Astrocyte (in vitro differentiated cells and primary cell): ENCODE measurements at regions not wholly inside any gene's neighbourhood (a gene's known extent, or its start where the extent isn't known, plus 50 kb on each side); places are given as distances from the start of the nearest gene placed in this dataset.

Experiments
- DNase-seq: peaks from one replicate; pipeline ENCODE4 v3.0.0-alpha.2; 2010; ENCODE audit warnings: low read depth
- FAIRE-seq: peaks from 2 replicates; lab custom pipeline; 2011; peaks lifted over from hg19 to GRCh38; lab: Jason Lieb, UNC
- H2AFZ ChIP-seq: 2 replicates; pipeline ENCODE4 v1.6.0; 2012; ENCODE audit warnings: low read depth, low read length, inconsistent platforms
- H3K27ac ChIP-seq: 2 replicates; pipeline ENCODE4 v1.5.1; 2011; ENCODE audit warnings: low read depth, low read length, inconsistent platforms
- H3K27me3 ChIP-seq: 2 replicates; pipeline ENCODE4 v1.6.0; 2011; ENCODE audit warnings: low read length, inconsistent platforms; ENCODE audit not compliant: insufficient read depth
- H3K36me3 ChIP-seq: 2 replicates; pipeline ENCODE4 v1.5.1; 2011; ENCODE audit warnings: low read length, inconsistent platforms; ENCODE audit not compliant: insufficient read depth
- H3K4me1 ChIP-seq: 2 replicates; pipeline ENCODE4 v1.5.1; 2011; ENCODE audit warnings: low read length, inconsistent platforms; ENCODE audit not compliant: insufficient read depth
- H3K4me2 ChIP-seq: 2 replicates; pipeline ENCODE4 v1.6.0; 2012; ENCODE audit warnings: low read length, inconsistent platforms
- H3K4me3 ChIP-seq: 2 replicates; pipeline ENCODE4 v1.5.1; 2011; ENCODE audit warnings: low read depth, mild to moderate bottlenecking, low read length, inconsistent platforms; ENCODE audit not compliant: insufficient read depth
- H3K79me2 ChIP-seq: 2 replicates; pipeline ENCODE4 v1.6.0; 2012; ENCODE audit warnings: mild to moderate bottlenecking, low read length, inconsistent platforms; ENCODE audit not compliant: insufficient read depth
- H3K9ac ChIP-seq: 2 replicates; pipeline ENCODE4 v1.6.0; 2012; ENCODE audit warnings: mild to moderate bottlenecking, low read length, inconsistent platforms
- H3K9me3 ChIP-seq: 2 replicates; pipeline ENCODE4 v1.5.1; 2012; ENCODE audit warnings: low read depth, mild to moderate bottlenecking, low read length, inconsistent platforms; ENCODE audit not compliant: insufficient read depth
- H4K20me1 ChIP-seq: 2 replicates; pipeline ENCODE4 v1.6.0; 2012; ENCODE audit warnings: low read length, inconsistent platforms; ENCODE audit not compliant: insufficient read depth
- H3K27ac Mint-ChIP-seq: one replicate; pipeline ENCODE4 v1.8.0; 2021; ENCODE audit warnings: mild to moderate bottlenecking, mixed read lengths; ENCODE audit not compliant: unreplicated experiment
- H3K27me3 Mint-ChIP-seq: one replicate; pipeline ENCODE4 v1.8.0; 2021; ENCODE audit warnings: low read depth, mixed read lengths; ENCODE audit not compliant: unreplicated experiment
- H3K36me3 Mint-ChIP-seq: one replicate; pipeline ENCODE4 v1.8.0; 2021; ENCODE audit warnings: low read depth, mixed read lengths; ENCODE audit not compliant: unreplicated experiment
- H3K4me1 Mint-ChIP-seq: one replicate; pipeline ENCODE4 v1.8.0; 2021; ENCODE audit warnings: low read depth, mixed read lengths; ENCODE audit not compliant: unreplicated experiment
- H3K4me3 Mint-ChIP-seq: one replicate; pipeline ENCODE4 v1.8.0; 2021; ENCODE audit warnings: mild to moderate bottlenecking, moderate library complexity, mixed read lengths; ENCODE audit not compliant: unreplicated experiment
- H3K9me3 Mint-ChIP-seq: one replicate; pipeline ENCODE4 v1.8.0; 2021; ENCODE audit warnings: mild to moderate bottlenecking, mixed read lengths; ENCODE audit not compliant: unreplicated experiment
- EZH2 ChIP-seq: IDR thresholded peaks from 2 replicates; pipeline ENCODE4 v1.6.1; 2012; ENCODE audit warnings: mild to moderate bottlenecking, low read length, inconsistent platforms; ENCODE audit not compliant: insufficient read depth
- TF ChIP-seq, protein P1 (sequence below): IDR thresholded peaks from 2 replicates; pipeline ENCODE4 v1.5.1; 2011; ENCODE audit warnings: low read depth, mild to moderate bottlenecking, inconsistent platforms, low read length, moderate library complexity; ENCODE audit not compliant: insufficient read depth

DNA sequence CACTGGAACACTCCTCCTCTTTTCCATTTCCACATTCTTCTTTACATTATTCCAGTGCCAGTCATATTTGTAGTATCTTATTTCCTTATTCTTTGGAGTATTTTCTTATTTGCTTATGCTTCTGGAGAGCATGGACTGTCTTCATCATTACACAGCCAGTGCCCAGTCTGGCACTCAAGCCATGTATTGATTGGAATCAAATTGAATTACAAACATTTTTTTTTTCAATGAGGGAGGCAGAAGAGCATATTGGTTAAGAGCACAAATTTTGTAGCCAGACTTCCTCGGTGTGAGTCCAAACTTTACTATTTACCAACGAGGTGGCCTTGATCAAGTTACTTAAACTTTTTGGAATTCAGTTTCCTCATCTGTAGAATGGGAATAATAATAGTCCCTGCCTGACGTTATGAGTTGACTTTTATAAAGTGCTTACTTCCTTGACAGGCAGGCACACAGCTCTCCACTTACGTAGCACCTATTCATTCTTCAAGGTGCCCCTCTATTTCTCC is 186.6 kb upstream of the BCL6 start:
- H3K27me3 Mint-ChIP-seq = peaks cover 7% of the 10 kb centered on the region
- no peak overlapping the region for H3K4me3 Mint-ChIP-seq

DNA sequence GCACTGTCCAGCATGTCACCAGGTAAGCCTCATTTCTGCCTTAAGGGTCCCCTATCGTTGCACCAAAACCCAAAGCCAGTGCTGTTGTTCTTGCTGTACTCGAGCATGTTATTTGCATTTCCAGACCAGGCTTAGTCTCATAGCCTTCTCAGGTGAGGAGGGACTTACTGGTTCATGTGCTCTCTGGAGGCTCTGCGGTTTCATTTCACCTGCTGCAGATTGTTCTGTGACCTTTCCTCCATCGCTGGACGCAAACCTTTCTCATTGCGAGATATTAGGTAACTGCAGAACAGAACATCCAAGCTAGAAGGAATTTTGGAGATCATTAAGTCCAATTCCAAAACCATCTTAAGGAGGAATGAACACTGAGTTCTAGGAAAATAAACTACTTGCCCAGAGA is 187.3 kb upstream of the BCL6 start:
- Mint-ChIP-seq H3K4me3 (no peak overlapping the region), H3K9me3 (no peaks in the 10 kb centered on the region), H3K27ac (no peak overlapping the region), H3K36me3 (no peaks in the 10 kb centered on the region), H3K27me3 (peaks cover 7% of the 10 kb centered on the region), H3K4me1 (peaks cover 3% of the 10 kb centered on the region)
- FAIRE-seq (no peak), DNase-seq (no peak)
- Histone ChIP-seq H3K36me3 (no peaks in the 10 kb centered on the region), H4K20me1 (no peaks in the 10 kb centered on the region), H2AFZ (no peak overlapping the region), H3K4me3 (no peak overlapping the region), H3K9me3 (no peaks in the 10 kb centered on the region), H3K4me1 (peaks cover 7% of the 10 kb centered on the region), H3K79me2 (no peaks in the 10 kb centered on the region), H3K27ac (no peak overlapping the region), H3K9ac (no peak overlapping the region), H3K4me2 (no peak overlapping the region), H3K27me3 (no peaks in the 10 kb centered on the region)
- TF ChIP-seq, protein P1, sequence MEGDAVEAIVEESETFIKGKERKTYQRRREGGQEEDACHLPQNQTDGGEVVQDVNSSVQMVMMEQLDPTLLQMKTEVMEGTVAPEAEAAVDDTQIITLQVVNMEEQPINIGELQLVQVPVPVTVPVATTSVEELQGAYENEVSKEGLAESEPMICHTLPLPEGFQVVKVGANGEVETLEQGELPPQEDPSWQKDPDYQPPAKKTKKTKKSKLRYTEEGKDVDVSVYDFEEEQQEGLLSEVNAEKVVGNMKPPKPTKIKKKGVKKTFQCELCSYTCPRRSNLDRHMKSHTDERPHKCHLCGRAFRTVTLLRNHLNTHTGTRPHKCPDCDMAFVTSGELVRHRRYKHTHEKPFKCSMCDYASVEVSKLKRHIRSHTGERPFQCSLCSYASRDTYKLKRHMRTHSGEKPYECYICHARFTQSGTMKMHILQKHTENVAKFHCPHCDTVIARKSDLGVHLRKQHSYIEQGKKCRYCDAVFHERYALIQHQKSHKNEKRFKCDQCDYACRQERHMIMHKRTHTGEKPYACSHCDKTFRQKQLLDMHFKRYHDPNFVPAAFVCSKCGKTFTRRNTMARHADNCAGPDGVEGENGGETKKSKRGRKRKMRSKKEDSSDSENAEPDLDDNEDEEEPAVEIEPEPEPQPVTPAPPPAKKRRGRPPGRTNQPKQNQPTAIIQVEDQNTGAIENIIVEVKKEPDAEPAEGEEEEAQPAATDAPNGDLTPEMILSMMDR = no peak
- no peak for TF ChIP-seq EZH2

More for the DNA sequence above, 186.6 kb upstream of the BCL6 start:
- H3K27ac Mint-ChIP-seq = no peak overlapping the region
- FAIRE-seq (no peak), DNase-seq (no peak)
- H3K27me3 ChIP-seq = no peaks in the 10 kb centered on the region
- peaks cover 7% of the 10 kb centered on the region for H3K4me1 ChIP-seq
- H2AFZ ChIP-seq = no peak overlapping the region
- H3K9me3 ChIP-seq = no peaks in the 10 kb centered on the region
- TF ChIP-seq, protein P1 = no peak
- TF ChIP-seq EZH2 = no peak
- H3K27ac ChIP-seq = no peak overlapping the region
- H3K4me1 Mint-ChIP-seq = peaks cover 3% of the 10 kb centered on the region
- H3K4me3 ChIP-seq = no peak overlapping the region
- peaks cover under 1% of the 10 kb centered on the region for H3K9me3 Mint-ChIP-seq
- no peak overlapping the region for H3K4me2 ChIP-seq
- no peaks in the 10 kb centered on the region for H3K36me3 ChIP-seq
- no peaks in the 10 kb centered on the region for H3K79me2 ChIP-seq
- H4K20me1 ChIP-seq = no peaks in the 10 kb centered on the region
- no peak overlapping the region for H3K9ac ChIP-seq
- no peaks in the 10 kb centered on the region for H3K36me3 Mint-ChIP-seq

DNA sequence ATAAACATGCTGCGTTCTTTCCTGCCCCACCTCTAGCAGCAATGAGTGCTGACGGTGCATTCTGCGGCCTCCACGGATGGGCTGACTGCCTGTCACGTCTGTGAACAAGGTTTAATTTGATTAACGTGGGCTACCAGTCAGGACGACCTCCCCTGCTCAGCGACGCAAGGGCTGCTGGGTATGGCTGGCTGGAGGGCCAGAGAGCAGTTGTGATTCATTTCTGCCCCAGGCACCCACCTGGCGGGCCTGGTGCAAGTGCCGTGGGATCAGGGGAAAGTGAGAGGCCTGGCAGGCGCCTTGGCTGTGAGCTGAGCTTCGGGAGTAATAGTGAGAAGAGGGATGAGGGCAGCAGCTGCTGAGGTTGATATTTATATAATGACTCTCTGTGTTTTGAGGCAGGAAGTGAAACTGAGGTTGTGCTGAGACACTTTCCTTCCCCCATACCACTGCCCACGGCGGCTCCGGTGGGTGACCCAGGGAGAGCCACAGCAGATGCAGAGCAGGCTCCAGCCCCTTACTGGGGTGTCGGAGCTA is 190.4 kb upstream of the BCL6 start:
- peaks cover 10% of the 10 kb centered on the region for H3K27me3 Mint-ChIP-seq
- H3K4me1 Mint-ChIP-seq = peaks cover 3% of the 10 kb centered on the region
- Histone ChIP-seq H3K36me3 (no peaks in the 10 kb centered on the region), H3K4me3 (no peak overlapping the region), H2AFZ (peak overlapping the region; percentile 64), H3K9me3 (no peaks in the 10 kb centered on the region), H3K9ac (no peak overlapping the region), H3K27me3 (no peaks in the 10 kb centered on the region), H3K79me2 (no peaks in the 10 kb centered on the region), H4K20me1 (no peaks in the 10 kb centered on the region), H3K4me1 (peaks cover 7% of the 10 kb centered on the region), H3K27ac (no peak overlapping the region), H3K4me2 (peak overlapping the region; percentile 10)
- no peak overlapping the region for H3K4me3 Mint-ChIP-seq
- no peaks in the 10 kb centered on the region for H3K9me3 Mint-ChIP-seq
- no peak overlapping the region for H3K27ac Mint-ChIP-seq
- FAIRE-seq (no peak), DNase-seq (no peak)
- no peak for TF ChIP-seq EZH2
- TF ChIP-seq, protein P1 = no peak
- H3K36me3 Mint-ChIP-seq = no peaks in the 10 kb centered on the region
